Left lung (tissue), 4 donors: ENCODE measurements at regions not wholly inside any gene's neighbourhood (a gene's known extent, or its start where the extent isn't known, plus 50 kb on each side); places are given as distances from the start of the nearest gene placed in this dataset.
"Not testable (repeated sequence)": the region's sequence is repeated elsewhere in the genome, so short reads cannot be mapped to it uniquely, and the experiment has no call there.

ENCODE experiments used
- ATAC-seq: fragments of 200-7000 bp; cut with Tn5 transposase; one replicate; pipeline ENCODE4 v1.9.1; 2020; ENCODE audit warnings: moderate library complexity
- DNase-seq, 4 donors: peaks; one replicate each; pipeline ENCODE4 v3.0.0-alpha.2; 2013 to 2020
- H3K27ac ChIP-seq, 2 donors: fragments of 200-600 bp; sonication (generic) in 1 of 2; one replicate each; pipeline versions ENCODE4 v1.5.0 to v1.8.0; 2020 to 2021
- H3K27me3 ChIP-seq, 2 donors: fragments of 200-600 bp; sonication (generic) in 1 of 2; one replicate each; pipeline versions ENCODE4 v1.5.0 to v1.8.0; 2020 to 2021
- H3K36me3 ChIP-seq, 2 donors: fragments of 200-600 bp; sonication (generic) in 1 of 2; one replicate each; pipeline versions ENCODE4 v1.5.0 to v1.8.0; 2020 to 2021
- H3K4me1 ChIP-seq, 2 donors: fragments of 200-600 bp; one replicate each; pipeline ENCODE4 v1.8.0; 2021
- H3K4me3 ChIP-seq, 2 donors: fragments of 200-600 bp; sonication (generic) in 1 of 2; one replicate each; pipeline versions ENCODE4 v1.5.0 to v1.8.0; 2020 to 2021; ENCODE audit warnings: mild to moderate bottlenecking in 1 of 2
- H3K9me3 ChIP-seq, 2 donors: fragments of 200-600 bp; sonication (generic) in 1 of 2; one replicate each; pipeline versions ENCODE4 v1.5.0 to v1.8.0; 2020 to 2021
- CTCF ChIP-seq, 2 donors: fragments of 200-600 bp; sonication (generic) in 1 of 2; IDR thresholded peaks; one replicate each; pipeline versions ENCODE4 v1.5.0 to v1.8.0; 2021; ENCODE audit warnings: antibody characterized with exemption in 2 of 2
- intact Hi-C, 2 donors: fragments of 100-400 bp; cut with DNase I; formaldehyde crosslinking; loops; one replicate each; pipeline versions ENCODE4 v1.11.2 to v1.14.2; 2022
- donor health status: DM: no; HTN: yes; CAD: no.
- donor health status: DM: no; HTN: no; CAD: no.

GRCh38 chr5:124104344-124104743 is 592.4 kb downstream of the CSNK1G3 start:
- no peak for ATAC-seq
- Histone ChIP-seq H3K4me1 (no peaks in the 10 kb centered on the region), H3K9me3 (no peaks in the 10 kb centered on the region), H3K27me3 (no peaks in the 10 kb centered on the region), H3K36me3 (no peaks in the 10 kb centered on the region), H3K4me3 (no peak overlapping the region), H3K27ac (no peak overlapping the region)
- no peak for DNase-seq
- intact Hi-C loops, result no loop called here
- TF ChIP-seq CTCF (IDR thresholded peaks at IDR 0.05), result no peak

- Histone ChIP-seq H3K9me3 (no peaks in the 10 kb centered on the region), H3K36me3 (no peaks in the 10 kb centered on the region), H3K4me3 (no peak overlapping the region), H3K27me3 (no peaks in the 10 kb centered on the region), H3K27ac (no peak overlapping the region), H3K4me1 (no peaks in the 10 kb centered on the region)
- DNase-seq, result no peak
- TF ChIP-seq CTCF (IDR thresholded peaks at IDR 0.05), result no peak
- no peak for ATAC-seq
- intact Hi-C loops, result no loop called here
These were observed 591.7 kb downstream of the CSNK1G3 start for GRCh38 chr5:124103671-124104070.

GRCh38 chr5:124103056-124103455 is 591.1 kb downstream of the CSNK1G3 start:
- ATAC-seq, intact Hi-C loops: not testable (repeated sequence)

GRCh38 chr5:124102486-124102885 is 590.5 kb downstream of the CSNK1G3 start:
- no peaks in the 10 kb centered on the region for H3K4me1 ChIP-seq
- H3K27me3 ChIP-seq, result no peaks in the 10 kb centered on the region
- H3K4me3 ChIP-seq, result no peak overlapping the region
- no peaks in the 10 kb centered on the region for H3K9me3 ChIP-seq
- TF ChIP-seq CTCF (IDR thresholded peaks at IDR 0.05), result no peak
- intact Hi-C loops, result no loop called here
- DNase-seq (peak in 1 of 4 donors; percentile 28), ATAC-seq (no peak)
- no peaks in the 10 kb centered on the region for H3K36me3 ChIP-seq
- H3K27ac ChIP-seq, result no peak overlapping the region

More at GRCh38 chr5:124103056-124103455, 591.1 kb downstream of the CSNK1G3 start:
- not testable (repeated sequence) for H3K27me3 ChIP-seq, H3K4me1 ChIP-seq, H3K36me3 ChIP-seq, DNase-seq, H3K27ac ChIP-seq, H3K9me3 ChIP-seq, H3K4me3 ChIP-seq

- Histone ChIP-seq H3K27me3 (no peaks in the 10 kb centered on the region), H3K4me3 (no peak overlapping the region), H3K9me3 (no peaks in the 10 kb centered on the region), H3K27ac (no peak overlapping the region), H3K4me1 (no peaks in the 10 kb centered on the region), H3K36me3 (no peaks in the 10 kb centered on the region)
- DNase-seq (no peak), ATAC-seq (no peak)
- TF ChIP-seq CTCF (IDR thresholded peaks at IDR 0.05), result no peak
- intact Hi-C loops, result no loop called here
These were observed 581.7 kb downstream of the CSNK1G3 start for GRCh38 chr5:124093658-124094057.

GRCh38 chr5:124090115-124090514 is 578.1 kb downstream of the CSNK1G3 start:
- Histone ChIP-seq H3K27ac (no peak overlapping the region), H3K36me3 (no peaks in the 10 kb centered on the region), H3K27me3 (no peaks in the 10 kb centered on the region), H3K9me3 (no peaks in the 10 kb centered on the region), H3K4me1 (no peaks in the 10 kb centered on the region), H3K4me3 (no peak overlapping the region)
- DNase-seq (no peak), ATAC-seq (no peak)
- TF ChIP-seq CTCF (IDR thresholded peaks at IDR 0.05), result no peak
- intact Hi-C loops, result no loop called here
